CD4-positive, alpha-beta memory T cell (primary cell): ENCODE measurements at regions not wholly inside any gene's neighbourhood (a gene's known extent, or its start where the extent isn't known, plus 50 kb on each side); places are given as distances from the start of the nearest gene placed in this dataset.

Experiments used
- CTCF ChIA-PET: fragments of 350-600 bp; sonication (Branson Sonifier 250); formaldehyde crosslinking; loops from one replicate; lab custom pipeline; 2021; ENCODE audit warnings: inconsistent platforms; ENCODE audit not compliant: partially characterized antibody; lab: Charles Lee
- POLR2A ChIA-PET: fragments of 350-600 bp; sonication (Branson Sonifier 250); formaldehyde crosslinking; loops from one replicate; lab custom pipeline; 2021; ENCODE audit not compliant: partially characterized antibody; lab: Charles Lee
- DNase-seq, 5 donors: peaks; one replicate each; pipeline versions ENCODE4 v3.0.0 to v3.0.0-alpha.2; 2020 to 2022; ENCODE audit warnings: mixed read lengths in 1 of 5
- H3K27ac ChIP-seq: one replicate; pipeline ENCODE4 v1.7.0; 2013; ENCODE audit warnings: low read depth, low read length
- H3K27me3 ChIP-seq: 2 replicates; pipeline ENCODE4 v1.7.0; 2013; ENCODE audit warnings: mild to moderate bottlenecking, low read length, moderate library complexity; ENCODE audit not compliant: insufficient read depth
- H3K36me3 ChIP-seq: 2 replicates; pipeline ENCODE4 v1.7.0; 2013; ENCODE audit warnings: mild to moderate bottlenecking, low read length, moderate library complexity; ENCODE audit not compliant: insufficient read depth
- H3K4me1 ChIP-seq: 2 replicates; pipeline ENCODE4 v1.7.0; 2013; ENCODE audit warnings: mild to moderate bottlenecking, low read length, moderate library complexity; ENCODE audit not compliant: insufficient read depth
- H3K4me3 ChIP-seq, 2 donors: one replicate each; pipeline ENCODE4 v1.7.0; 2013; ENCODE audit warnings: low read length in 2 of 2, mild to moderate bottlenecking in 1 of 2
- H3K9me3 ChIP-seq, 2 donors: one replicate each; pipeline ENCODE4 v1.7.0; 2013; ENCODE audit warnings: low read length in 2 of 2, control low read depth in 1 of 2; ENCODE audit not compliant: control insufficient read depth in 1 of 2
- H3K27ac Mint-ChIP-seq, 7 donors: one replicate each; pipeline ENCODE4 v1.8.0; 2020 to 2021; ENCODE audit warnings: mixed read lengths in 7 of 7, mild to moderate bottlenecking in 6 of 7, inconsistent platforms in 3 of 7, moderate library complexity in 3 of 7
- H3K27me3 Mint-ChIP-seq, 2 donors: one replicate each; pipeline ENCODE4 v1.8.0; 2020 to 2021; ENCODE audit warnings: mixed read lengths in 2 of 2
- H3K36me3 Mint-ChIP-seq, 2 donors: one replicate each; pipeline ENCODE4 v1.8.0; 2020 to 2021; ENCODE audit warnings: mixed read lengths in 2 of 2, inconsistent platforms in 1 of 2, mild to moderate bottlenecking in 1 of 2
- H3K4me1 Mint-ChIP-seq, 4 donors: one replicate each; pipeline ENCODE4 v1.8.0; 2020 to 2021; ENCODE audit warnings: mixed read lengths in 4 of 4, mild to moderate bottlenecking in 1 of 4
- H3K4me3 Mint-ChIP-seq, 8 donors: one replicate each; pipeline ENCODE4 v1.8.0; 2020 to 2021; ENCODE audit warnings: mixed read lengths in 8 of 8, mild to moderate bottlenecking in 7 of 8, moderate library complexity in 6 of 8, inconsistent platforms in 3 of 8
- H3K9me3 Mint-ChIP-seq, 8 donors: one replicate each; pipeline ENCODE4 v1.8.0; 2020 to 2021; ENCODE audit warnings: mixed read lengths in 8 of 8, mild to moderate bottlenecking in 5 of 8, inconsistent platforms in 3 of 8, moderate library complexity in 1 of 8
- intact Hi-C: fragments of 100-400 bp; cut with micrococcal nuclease; formaldehyde crosslinking; loops from one replicate; pipeline ENCODE4 v1.15.1; 2023

- POLR2A ChIA-PET = interaction anchor here (1.6 to 6.0 kb wide), 8 partner anchors 19 to 85 kb away, joined by 4 to 61 read pairs (median 18); a partner anchor contains a TSS
- H3K27me3 Mint-ChIP-seq = no peaks in the 10 kb centered on the region
- CTCF ChIA-PET = interaction anchor here (1.0 kb wide), 1 partner anchor 9 kb away, joined by 4 read pairs; no protein-coding TSS in a partner anchor
- H3K4me1 Mint-ChIP-seq = peaks cover 7 to 26% (median 12%) of the 10 kb centered on the region in 4 donors
- peaks cover 5 to 7% of the 10 kb centered on the region in 2 donors for H3K36me3 Mint-ChIP-seq
- H3K4me1 ChIP-seq = peaks cover 8% of the 10 kb centered on the region
- DNase-seq = no peak
- H3K27me3 ChIP-seq = no peaks in the 10 kb centered on the region
- no peak overlapping the region for H3K27ac ChIP-seq
- intact Hi-C loops = no loop called here
- peaks cover 0 to 8% (median under 1%) of the 10 kb centered on the region in 8 donors for H3K9me3 Mint-ChIP-seq
- H3K4me3 Mint-ChIP-seq = no peak overlapping the region
- H3K36me3 ChIP-seq = no peaks in the 10 kb centered on the region
- H3K27ac Mint-ChIP-seq = no peak overlapping the region
- H3K4me3 ChIP-seq = no peak overlapping the region
- H3K9me3 ChIP-seq = no peaks in the 10 kb centered on the region
These were observed 121.9 kb upstream of the BTN3A2 start for GRCh38 chr6:26243132-26243531.

- POLR2A ChIA-PET = interaction anchor here (0.9 to 6.0 kb wide), 9 partner anchors 19 to 85 kb away, joined by 3 to 61 read pairs (median 16); a partner anchor contains a TSS
- intact Hi-C loops = no loop called here
These were observed 121.2 kb upstream of the BTN3A2 start for GRCh38 chr6:26243752-26244151.

GRCh38 chr6:26246058-26246457 lies 118.9 kb upstream of the BTN3A2 start:
- peaks cover 10% of the 10 kb centered on the region for H3K4me1 ChIP-seq
- CTCF ChIA-PET = no interaction called here
- Mint-ChIP-seq H3K4me1 (peaks cover 13 to 37% (median 18%) of the 10 kb centered on the region in 4 donors), H3K9me3 (peaks cover 0 to 2% (median 0%) of the 10 kb centered on the region in 8 donors), H3K4me3 (no peak overlapping the region), H3K36me3 (peaks cover 0 to 7% of the 10 kb centered on the region in 2 donors), H3K27ac (no peak overlapping the region), H3K27me3 (no peaks in the 10 kb centered on the region)
- DNase-seq = no peak
- no peaks in the 10 kb centered on the region for H3K9me3 ChIP-seq
- no peak overlapping the region for H3K4me3 ChIP-seq
- intact Hi-C loops = no loop called here
- H3K36me3 ChIP-seq = no peaks in the 10 kb centered on the region
- H3K27me3 ChIP-seq = no peaks in the 10 kb centered on the region
- POLR2A ChIA-PET = interaction anchor here (0.6 kb wide), 1 partner anchor 30 kb away, joined by 3 read pairs; a partner anchor contains a TSS
- no peak overlapping the region for H3K27ac ChIP-seq

More at GRCh38 chr6:26243752-26244151, 121.2 kb upstream of the BTN3A2 start:
- no peaks in the 10 kb centered on the region for H3K9me3 ChIP-seq
- no peak overlapping the region for H3K4me3 ChIP-seq
- no peak for DNase-seq
- peaks cover 0 to 7% (median under 1%) of the 10 kb centered on the region in 8 donors for H3K9me3 Mint-ChIP-seq
- H3K27ac ChIP-seq = no peak overlapping the region
- CTCF ChIA-PET = interaction anchor here (1.0 kb wide), 1 partner anchor 10 kb away, joined by 4 read pairs; no protein-coding TSS in a partner anchor
- no peak overlapping the region for H3K4me3 Mint-ChIP-seq
- H3K36me3 ChIP-seq = no peaks in the 10 kb centered on the region
- H3K27me3 Mint-ChIP-seq = no peaks in the 10 kb centered on the region
- H3K4me1 ChIP-seq = peaks cover 8% of the 10 kb centered on the region
- H3K27ac Mint-ChIP-seq = no peak overlapping the region
- H3K4me1 Mint-ChIP-seq = peaks cover 7 to 32% (median 13%) of the 10 kb centered on the region in 4 donors
- H3K36me3 Mint-ChIP-seq = peaks cover 5 to 7% of the 10 kb centered on the region in 2 donors
- no peaks in the 10 kb centered on the region for H3K27me3 ChIP-seq

- ChIA-PET POLR2A (interaction anchor here (0.6 kb wide), 1 partner anchor 30 kb away, joined by 3 read pairs; a partner anchor contains a TSS), CTCF (no interaction called here)
- no peak overlapping the region for H3K27ac ChIP-seq
- H3K4me3 ChIP-seq = no peak overlapping the region
- H3K4me3 Mint-ChIP-seq = no peak overlapping the region
- DNase-seq = no peak
- no peaks in the 10 kb centered on the region for H3K9me3 ChIP-seq
- H3K36me3 Mint-ChIP-seq = peaks cover 0 to 11% of the 10 kb centered on the region in 2 donors
- H3K36me3 ChIP-seq = no peaks in the 10 kb centered on the region
- intact Hi-C loops = no loop called here
- H3K9me3 Mint-ChIP-seq = peaks cover 0 to 2% (median 0%) of the 10 kb centered on the region in 8 donors
- H3K4me1 Mint-ChIP-seq = peaks cover 15 to 38% (median 20%) of the 10 kb centered on the region in 4 donors
- no peaks in the 10 kb centered on the region for H3K27me3 Mint-ChIP-seq
- no peak overlapping the region for H3K27ac Mint-ChIP-seq
- peaks cover 9% of the 10 kb centered on the region for H3K4me1 ChIP-seq
- H3K27me3 ChIP-seq = no peaks in the 10 kb centered on the region
These were observed 118.4 kb upstream of the BTN3A2 start for GRCh38 chr6:26246553-26246952.

- H3K36me3 Mint-ChIP-seq = peaks cover 0 to 13% of the 10 kb centered on the region in 2 donors
- H3K4me3 Mint-ChIP-seq = peak overlapping the region; percentile 92 to 99 (median 98)
- H3K4me1 Mint-ChIP-seq = peaks cover 28 to 50% (median 39%) of the 10 kb centered on the region in 4 donors
- Histone ChIP-seq H3K27me3 (no peaks in the 10 kb centered on the region), H3K4me1 (peaks cover 25% of the 10 kb centered on the region), H3K4me3 (peak overlapping the region; percentile 86 to 88), H3K27ac (peak overlapping the region; percentile 59), H3K36me3 (no peaks in the 10 kb centered on the region), H3K9me3 (no peaks in the 10 kb centered on the region)
- peak in 1 of 5 donors; percentile 58 for DNase-seq
- POLR2A ChIA-PET = interaction anchor here (1.0 to 4.0 kb wide), 23 partner anchors 10 to 1644 kb away, joined by 3 to 94 read pairs (median 8); partner anchors contain the start of gene HMGN4
- H3K27ac Mint-ChIP-seq = peak overlapping the region; percentile 85 to 97 (median 94)
- no peaks in the 10 kb centered on the region for H3K27me3 Mint-ChIP-seq
- H3K9me3 Mint-ChIP-seq = peaks cover 0 to 2% (median 0%) of the 10 kb centered on the region in 8 donors
- intact Hi-C loops = no loop called here
- CTCF ChIA-PET = interaction anchor here (1.1 to 3.5 kb wide), 15 partner anchors 8 to 206 kb away, joined by 3 to 25 read pairs (median 7); a partner anchor contains a TSS
These were observed 115.4 kb upstream of the BTN3A2 start for GRCh38 chr6:26249707-26249956.

- H3K4me3 ChIP-seq = peak overlapping the region; percentile 86 to 88
- CTCF ChIA-PET = interaction anchor here (0.7 to 3.5 kb wide), 26 partner anchors 8 to 346 kb away, joined by 3 to 25 read pairs (median 6); partner anchors contain the start of gene ABT1
- H3K4me1 ChIP-seq = peaks cover 25% of the 10 kb centered on the region
- peaks cover 28 to 53% (median 40%) of the 10 kb centered on the region in 4 donors for H3K4me1 Mint-ChIP-seq
- peak overlapping the region; percentile 59 for H3K27ac ChIP-seq
- no peaks in the 10 kb centered on the region for H3K36me3 ChIP-seq
- peak overlapping the region; percentile 92 to 99 (median 98) for H3K4me3 Mint-ChIP-seq
- H3K27ac Mint-ChIP-seq = peak overlapping the region; percentile 85 to 97 (median 94)
- POLR2A ChIA-PET = interaction anchor here (0.6 to 4.0 kb wide), 38 partner anchors 9 to 1643 kb away, joined by 3 to 94 read pairs (median 6); partner anchors contain the start of gene HMGN4
- H3K36me3 Mint-ChIP-seq = peaks cover 0 to 13% of the 10 kb centered on the region in 2 donors
- H3K9me3 Mint-ChIP-seq = peaks cover 0 to 2% (median 0%) of the 10 kb centered on the region in 8 donors
- DNase-seq = peak; percentile 79 to 88 (median 83)
- intact Hi-C loops = loop anchor here (1.0 to 2.0 kb wide), 8 partner anchors 10 to 78 kb away; a partner anchor contains a TSS
- no peaks in the 10 kb centered on the region for H3K27me3 ChIP-seq
- no peaks in the 10 kb centered on the region for H3K27me3 Mint-ChIP-seq
- no peaks in the 10 kb centered on the region for H3K9me3 ChIP-seq
These were observed 114.9 kb upstream of the BTN3A2 start for GRCh38 chr6:26249957-26250697.
